IMR-90 (cell line): ENCODE measurements at regions not wholly inside any gene's neighbourhood (a gene's known extent, or its start where the extent isn't known, plus 50 kb on each side); places are given as distances from the start of the nearest gene placed in this dataset.

Experiments
- ATAC-seq: fragments of 200-7000 bp; cut with Tn5 transposase; 2 replicates; pipeline ENCODE4 v1.9.1; 2020; ENCODE audit warnings: low read depth, mild to moderate bottlenecking, moderate library complexity
- BruUV-seq: library from RNA; stranded (reverse); fragments of 400-500 nt; replicated peaks from 2 replicates; lab custom pipeline; 2021; lab: Mats Ljungman, UMichigan
- CTCF ChIA-PET: fragments of 300-600 bp; formaldehyde crosslinking; extraction: SDS; loops from one replicate; lab custom pipeline; 2021; ENCODE audit warnings: antibody characterized with exemption; lab: Yijun Ruan, JAX
- POLR2A ChIA-PET: fragments of 300-600 bp; sonication (Branson Sonifier 250); formaldehyde crosslinking; loops from one replicate; lab custom pipeline; 2022; ENCODE audit warnings: antibody characterized with exemption; ENCODE audit not compliant: unreplicated experiment; lab: Charles Lee
- DNase-seq: peaks from one replicate; pipeline ENCODE4 v3.0.0; 2013
- H2AFZ ChIP-seq: replicated peaks from 2 replicates; pipeline ENCODE3; 2013; ENCODE audit warnings: low read length, mild to moderate bottlenecking; ENCODE audit not compliant: poor library complexity
- H2AK5ac ChIP-seq: 2 replicates; pipeline ENCODE4 v1.6.1; 2013; ENCODE audit warnings: low read depth, low read length, inconsistent platforms
- H2AK9ac ChIP-seq: replicated peaks from 2 replicates; pipeline ENCODE3; 2013; ENCODE audit warnings: mild to moderate bottlenecking, low read depth, low read length, moderate library complexity; ENCODE audit not compliant: poor library complexity
- H2BK120ac ChIP-seq: 2 replicates; pipeline ENCODE4 v1.6.1; 2013; ENCODE audit warnings: low read depth, low read length, inconsistent platforms
- H2BK15ac ChIP-seq: 3 replicates; pipeline ENCODE4 v1.6.1; 2013; ENCODE audit warnings: low read depth, low read length, inconsistent platforms
- H2BK20ac ChIP-seq: 2 replicates; pipeline ENCODE4 v1.6.1; 2013; ENCODE audit warnings: low read depth, mild to moderate bottlenecking, inconsistent platforms, low read length, moderate library complexity
- H2BK5ac ChIP-seq: 2 replicates; pipeline ENCODE4 v1.6.1; 2013; ENCODE audit warnings: mild to moderate bottlenecking, low read depth, low read length, inconsistent platforms; ENCODE audit not compliant: poor library complexity, severe bottlenecking
- H3K14ac ChIP-seq: replicated peaks from 2 replicates; pipeline ENCODE4 v1.6.1; 2013; ENCODE audit warnings: low read depth, low read length, inconsistent platforms
- H3K18ac ChIP-seq: 2 replicates; pipeline ENCODE4 v1.6.1; 2013; ENCODE audit warnings: low read depth, low read length, control low read depth
- H3K23ac ChIP-seq: 2 replicates; pipeline ENCODE4 v1.6.1; 2013; ENCODE audit warnings: low read depth, low read length, inconsistent platforms
- H3K27ac ChIP-seq: 2 replicates; pipeline ENCODE4 v1.5.1; 2013; ENCODE audit warnings: mild to moderate bottlenecking, control low read depth, low read length; ENCODE audit not compliant: insufficient read depth
- H3K27me3 ChIP-seq: 2 replicates; pipeline ENCODE4 v1.6.1; 2013; ENCODE audit warnings: low read length; ENCODE audit not compliant: control insufficient read depth, insufficient read depth
- H3K36me3 ChIP-seq: 2 replicates; pipeline ENCODE4 v1.6.1; 2013; ENCODE audit warnings: low read length, mixed read lengths; ENCODE audit not compliant: control insufficient read depth, insufficient read depth
- H3K4ac ChIP-seq: 2 replicates; pipeline ENCODE4 v1.6.1; 2013; ENCODE audit warnings: low read depth, low read length, inconsistent platforms
- H3K4me1 ChIP-seq: 2 replicates; pipeline ENCODE4 v1.6.1; 2013; ENCODE audit warnings: low read length, mixed read lengths; ENCODE audit not compliant: control insufficient read depth, insufficient read depth
- H3K4me2 ChIP-seq: 2 replicates; pipeline ENCODE4 v1.6.1; 2013; ENCODE audit warnings: low read depth, mild to moderate bottlenecking, control low read depth, low read length, moderate library complexity
- H3K4me3 ChIP-seq: 2 replicates; pipeline ENCODE4 v1.5.1; 2013; ENCODE audit warnings: low read depth, mild to moderate bottlenecking, control low read depth, low read length, moderate library complexity; ENCODE audit not compliant: insufficient read depth
- H3K56ac ChIP-seq: 2 replicates; pipeline ENCODE4 v1.6.1; 2013; ENCODE audit warnings: low read length, inconsistent platforms; ENCODE audit not compliant: insufficient read depth; ENCODE audit errors: extremely low read depth
- H3K79me1 ChIP-seq, 2 experiments: 2 replicates each; pipeline ENCODE4 v1.6.1; 2013; ENCODE audit warnings: low read length in 2 of 2, inconsistent platforms in 1 of 2, low read depth in 1 of 2
- H3K9ac ChIP-seq: 2 replicates; pipeline ENCODE4 v1.6.1; 2013; ENCODE audit warnings: low read depth, low read length, control low read depth
- H3K9me1 ChIP-seq: 2 replicates; pipeline ENCODE4 v1.6.1; 2013; ENCODE audit warnings: low read length, inconsistent platforms; ENCODE audit not compliant: insufficient read depth
- H3K9me3 ChIP-seq: 2 replicates; pipeline ENCODE4 v1.6.1; 2013; ENCODE audit warnings: low read length; ENCODE audit not compliant: control insufficient read depth, insufficient read depth
- H4K20me1 ChIP-seq: 2 replicates; pipeline ENCODE4 v1.6.1; 2013; ENCODE audit warnings: low read length, inconsistent platforms; ENCODE audit not compliant: insufficient read depth
- H4K5ac ChIP-seq: 2 replicates; pipeline ENCODE4 v1.6.1; 2013; ENCODE audit warnings: mild to moderate bottlenecking, low read depth, low read length, control low read depth
- H4K8ac ChIP-seq, 2 experiments: 2 replicates each; pipeline ENCODE4 v1.6.1; 2013; ENCODE audit warnings: low read depth in 2 of 2, low read length in 2 of 2, control low read depth in 1 of 2, inconsistent platforms in 1 of 2
- H4K91ac ChIP-seq: 2 replicates; pipeline ENCODE4 v1.6.1; 2013; ENCODE audit warnings: low read depth, low read length, inconsistent platforms; ENCODE audit not compliant: insufficient read depth
- CHD1 ChIP-seq: IDR thresholded peaks from 2 replicates; pipeline ENCODE4 v1.6.1; 2012; ENCODE audit warnings: low read depth, low read length, improper control_type of control experiment
- CTCF ChIP-seq: conservative IDR thresholded peaks from 2 replicates; pipeline ENCODE4 v1.5.1; 2012; ENCODE audit warnings: mild to moderate bottlenecking, low read depth, low read length, improper control_type of control experiment
- FOS ChIP-seq: fragments of 150-350 bp; IDR thresholded peaks from 2 replicates; pipeline ENCODE4 v1.6.1; 2016; ENCODE audit warnings: low read depth, low read length
- SMC3 ChIP-seq: fragments of 150-350 bp; IDR thresholded peaks from 2 replicates; pipeline ENCODE4 v1.6.1; 2016; ENCODE audit warnings: low read depth, mild to moderate bottlenecking, antibody characterized with exemption, low read length, moderate library complexity
- WGBS, 2 experiments: methylation state at CpG; one replicate each; pipeline versions ENCODE4 v1.1.5 to v1.1.7; 2013; ENCODE audit warnings: missing lambda C conversion rate in 2 of 2; ENCODE audit not compliant: insufficient read length in 1 of 2; ENCODE audit errors: extremely low coverage in 2 of 2; 5-methylcytosine and 5-hydroxymethylcytosine counted together
- dilution Hi-C: fragments of 300-500 bp; cut with HindIII; formaldehyde crosslinking; loops from one replicate; pipeline ENCODE4 v1.14.3; 2018; ENCODE audit warnings: low sequenced_read_pairs; ENCODE audit not compliant: unreplicated experiment
- in situ Hi-C: fragments of 300-500 bp; cut with MboI; formaldehyde crosslinking; loops from 3 replicates; pipeline ENCODE4 v1.14.3; 2019; ENCODE audit warnings: low sequenced_read_pairs, inconsistent platforms, mixed read lengths
- intact Hi-C: fragments of 100-400 bp; cut with micrococcal nuclease; formaldehyde crosslinking; loops from 2 replicates; pipeline ENCODE4 v1.10.0; 2022

- H2BK5ac ChIP-seq = no peak overlapping the region
- H2AK9ac ChIP-seq = no peak overlapping the region
- H3K9ac ChIP-seq = no peak overlapping the region
- H3K79me1 ChIP-seq = no peaks in the 10 kb centered on the region
- no peak overlapping the region for H3K27ac ChIP-seq
- H4K91ac ChIP-seq = no peak overlapping the region
- CTCF ChIA-PET = no interaction called here
- no peak overlapping the region for H3K4me2 ChIP-seq
- no peak overlapping the region for H3K4ac ChIP-seq
- intact Hi-C loops = no loop called here
- no peak for TF ChIP-seq FOS
- no peak for TF ChIP-seq CTCF
- TF ChIP-seq SMC3 = no peak
- no peak for TF ChIP-seq CHD1
- H2BK15ac ChIP-seq = no peak overlapping the region
- H3K4me3 ChIP-seq = no peak overlapping the region
- no peaks in the 10 kb centered on the region for H3K36me3 ChIP-seq
- peaks cover 17% of the 10 kb centered on the region for H3K27me3 ChIP-seq
- in situ Hi-C loops = no loop called here
- dilution Hi-C loops = no loop called here
- no peak overlapping the region for H2BK20ac ChIP-seq
- H2AK5ac ChIP-seq = no peak overlapping the region
- no peak for DNase-seq
- no peak overlapping the region for H3K14ac ChIP-seq
- no peak overlapping the region for H4K5ac ChIP-seq
- H3K4me1 ChIP-seq = no peaks in the 10 kb centered on the region
- no CpG with 5 or more reads among the region's 3 CpGs for WGBS, 2 experiments
- H3K9me1 ChIP-seq = no peaks in the 10 kb centered on the region
- H2BK120ac ChIP-seq = no peak overlapping the region
- no peak overlapping the region; the same call in 1 of the 2 replicates for H3K18ac ChIP-seq
- no peak overlapping the region for H2AFZ ChIP-seq
- H3K23ac ChIP-seq = no peak overlapping the region
- BruUV-seq = no TSS peak
- POLR2A ChIA-PET = no interaction called here
- H3K9me3 ChIP-seq = no peaks in the 10 kb centered on the region
- no peak overlapping the region for H3K56ac ChIP-seq
- ATAC-seq = no peak
- H4K8ac ChIP-seq = no peak overlapping the region
- no peaks in the 10 kb centered on the region for H4K20me1 ChIP-seq
These were observed 106.8 kb downstream of the LACC1 start for GRCh38 chr13:43986421-43986981.
